ENCODE measurements at regions not wholly inside any gene's neighbourhood (a gene's known extent, or its start where the extent isn't known, plus 50 kb on each side); places are given as distances from the start of the nearest gene placed in this dataset.

DNA sequence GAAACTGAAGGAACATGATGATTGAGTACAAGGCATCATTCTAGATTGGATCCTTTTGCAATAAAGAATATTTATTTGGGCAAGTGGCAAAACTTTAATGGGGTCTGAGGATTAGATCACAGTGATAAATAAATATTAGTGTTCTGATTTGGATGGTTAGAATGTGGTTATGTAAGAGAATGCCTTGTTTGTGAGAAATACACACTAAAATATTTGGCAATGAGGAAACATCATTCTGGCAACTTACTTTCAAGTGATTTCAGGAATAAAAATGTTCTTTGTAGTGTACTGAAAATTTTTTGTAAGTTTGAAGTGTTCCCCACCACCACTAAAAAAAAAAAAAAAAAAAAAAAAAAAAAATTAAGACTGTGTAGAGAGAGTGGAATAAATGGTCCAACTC is 185.1 kb upstream of the NEBL start:
- TF ChIP-seq, protein P1, sequence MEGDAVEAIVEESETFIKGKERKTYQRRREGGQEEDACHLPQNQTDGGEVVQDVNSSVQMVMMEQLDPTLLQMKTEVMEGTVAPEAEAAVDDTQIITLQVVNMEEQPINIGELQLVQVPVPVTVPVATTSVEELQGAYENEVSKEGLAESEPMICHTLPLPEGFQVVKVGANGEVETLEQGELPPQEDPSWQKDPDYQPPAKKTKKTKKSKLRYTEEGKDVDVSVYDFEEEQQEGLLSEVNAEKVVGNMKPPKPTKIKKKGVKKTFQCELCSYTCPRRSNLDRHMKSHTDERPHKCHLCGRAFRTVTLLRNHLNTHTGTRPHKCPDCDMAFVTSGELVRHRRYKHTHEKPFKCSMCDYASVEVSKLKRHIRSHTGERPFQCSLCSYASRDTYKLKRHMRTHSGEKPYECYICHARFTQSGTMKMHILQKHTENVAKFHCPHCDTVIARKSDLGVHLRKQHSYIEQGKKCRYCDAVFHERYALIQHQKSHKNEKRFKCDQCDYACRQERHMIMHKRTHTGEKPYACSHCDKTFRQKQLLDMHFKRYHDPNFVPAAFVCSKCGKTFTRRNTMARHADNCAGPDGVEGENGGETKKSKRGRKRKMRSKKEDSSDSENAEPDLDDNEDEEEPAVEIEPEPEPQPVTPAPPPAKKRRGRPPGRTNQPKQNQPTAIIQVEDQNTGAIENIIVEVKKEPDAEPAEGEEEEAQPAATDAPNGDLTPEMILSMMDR (IDR thresholded peaks at IDR 0.05; ENCODE audit: borderline replicate concordance, extremely low read depth, low read length, poor library complexity, severe bottlenecking): no peak
- TF ChIP-seq EZH2 (IDR thresholded peaks at IDR 0.05; ENCODE audit: borderline replicate concordance, low read depth, low read length, severe bottlenecking): no peak

Data from DND-41 (cell line).